HG03342 (cell line): ENCODE measurements at regions not wholly inside any gene's neighbourhood (a gene's known extent, or its start where the extent isn't known, plus 50 kb on each side); places are given as distances from the start of the nearest gene placed in this dataset.

Experiments used
- ATAC-seq: cut with Tn5 transposase; IDR thresholded peaks from one replicate; pipeline ENCODE4 v1.9.1; 2021; ENCODE audit warnings: mild to moderate bottlenecking, moderate library complexity; ENCODE audit not compliant: unreplicated experiment

DNA sequence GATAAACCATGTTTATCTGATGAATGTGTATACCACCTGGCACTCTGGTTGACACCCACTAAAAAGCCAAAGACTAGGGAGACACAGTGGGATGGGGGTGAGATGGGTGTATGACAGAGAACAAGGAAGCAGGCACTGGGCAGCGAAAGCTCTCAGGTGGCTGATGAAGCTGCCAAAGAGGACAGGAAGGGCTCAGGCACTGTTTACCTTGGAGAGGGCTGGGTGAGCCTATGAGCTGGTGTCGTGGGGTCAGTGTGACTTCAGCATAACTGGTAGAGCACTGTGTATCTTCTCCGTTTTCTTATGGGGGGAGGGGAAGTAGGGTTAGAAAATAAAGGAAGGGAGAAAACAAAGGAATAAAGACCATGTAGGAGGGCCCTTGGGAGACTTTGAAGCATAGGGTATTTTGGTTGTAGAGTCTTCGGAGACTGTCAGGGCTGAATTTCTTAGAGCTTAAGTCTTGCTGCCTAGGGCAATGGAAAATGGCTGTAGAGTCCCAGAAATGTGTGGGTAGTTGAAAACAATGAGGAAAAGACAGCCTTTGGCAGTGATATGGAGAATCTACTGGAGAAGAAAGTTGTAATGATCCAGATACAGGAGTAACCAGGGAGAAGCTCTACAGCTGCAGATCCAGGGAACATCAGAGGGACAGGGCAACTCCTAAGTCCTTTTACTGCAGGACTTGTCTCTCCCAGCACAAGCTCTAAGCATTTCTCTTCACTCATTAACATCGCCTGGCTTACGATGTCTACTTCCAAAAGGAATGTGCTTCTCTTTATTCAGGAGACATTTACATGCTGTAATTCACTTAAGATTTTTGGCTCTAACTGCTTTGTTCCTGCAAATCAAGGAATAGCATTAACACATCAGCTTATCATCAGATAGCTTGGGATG is 120.0 kb downstream of the AQP4 start:
- ATAC-seq = no peak

- ATAC-seq = no peak
Measured at GRCh38 chr18:26741758-26742157, 123.7 kb downstream of the AQP4 start.

- ATAC-seq = no peak
Measured at GRCh38 chr18:26741048-26741447, 124.5 kb downstream of the AQP4 start.

DNA sequence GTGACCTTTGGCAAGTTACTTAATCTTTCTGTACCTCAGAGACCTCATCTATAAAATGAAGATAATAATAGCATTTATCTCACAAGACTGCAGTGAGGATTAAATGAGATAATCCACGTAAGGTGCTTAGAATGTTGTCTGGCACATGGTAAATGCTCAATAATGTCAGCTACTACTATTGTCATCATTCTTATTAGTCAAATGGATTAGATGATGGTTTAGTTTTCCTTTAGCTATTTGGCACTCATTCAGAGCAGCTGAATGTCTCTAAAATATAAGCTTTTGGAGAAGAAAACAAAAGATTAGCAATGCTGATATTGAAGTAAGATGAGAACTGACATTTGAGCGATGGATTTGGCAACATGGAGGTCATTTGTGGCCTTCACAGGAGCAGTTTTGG is 125.1 kb downstream of the AQP4 start:
- no peak for ATAC-seq

- ATAC-seq = no peak
Measured at GRCh38 chr18:26738706-26739105, 126.8 kb downstream of the AQP4 start.

DNA sequence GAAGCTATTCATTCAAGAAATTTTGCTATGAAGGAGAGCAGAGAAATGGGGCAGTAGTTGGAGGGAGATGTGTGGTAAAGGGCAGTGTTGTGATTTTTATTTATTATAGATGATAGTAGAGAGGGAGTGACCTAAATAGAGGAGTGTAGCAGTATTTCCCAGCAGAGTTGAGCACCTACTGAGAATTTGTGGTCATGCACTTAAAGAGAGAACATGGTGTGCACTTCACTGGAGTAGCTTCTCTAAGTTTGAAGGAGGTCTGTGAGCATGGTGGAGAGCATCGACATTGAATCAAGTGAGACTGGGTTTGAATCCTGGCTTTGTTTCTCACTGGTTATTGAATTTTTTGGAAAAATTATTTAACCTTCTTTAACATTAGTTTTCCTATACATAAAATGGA is 129.2 kb downstream of the AQP4 start:
- no peak for ATAC-seq

DNA sequence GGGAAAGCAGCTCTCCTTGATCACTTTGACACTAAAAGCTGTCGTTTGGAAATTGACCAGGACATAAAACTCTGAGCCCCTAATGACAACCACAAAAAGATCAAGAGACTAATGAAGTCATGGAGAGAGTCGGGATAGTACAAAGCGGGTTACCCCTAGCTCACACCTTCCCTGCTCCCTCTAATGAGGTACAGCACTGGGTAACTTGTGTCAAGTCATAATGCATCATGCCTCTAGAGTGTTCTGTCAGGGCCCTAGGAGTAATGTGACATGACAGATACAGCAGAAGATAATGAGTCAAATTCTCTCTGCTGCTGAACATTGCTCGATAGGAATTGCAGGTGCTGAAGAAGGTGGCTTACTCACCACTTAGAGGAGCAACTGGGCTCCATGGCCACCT is 130.7 kb downstream of the AQP4 start:
- ATAC-seq = no peak

GRCh38 chr18:26729449-26729848 is 136.1 kb downstream of the AQP4 start:
- no peak for ATAC-seq

- ATAC-seq = no peak
Measured at GRCh38 chr18:26729008-26729407, 136.5 kb downstream of the AQP4 start.

DNA sequence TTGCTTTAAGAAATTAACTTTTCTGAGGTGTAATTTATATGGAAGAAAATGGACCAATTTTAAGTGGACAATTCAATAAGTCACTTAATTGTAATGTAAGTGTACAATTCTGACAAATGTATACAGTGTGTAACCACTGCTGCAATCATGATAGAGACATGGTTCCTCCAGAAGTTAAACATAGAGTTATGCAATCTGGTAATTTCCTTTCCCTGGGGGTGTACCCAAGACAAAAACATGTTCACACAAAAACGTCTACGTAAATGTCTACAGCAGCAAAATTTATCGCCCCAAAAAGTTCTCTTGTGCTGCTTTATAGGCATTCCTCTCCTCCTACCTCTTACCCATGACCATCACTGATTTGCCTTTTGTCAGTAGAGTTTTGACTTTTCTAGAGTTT is 141.5 kb downstream of the AQP4 start:
- no peak for ATAC-seq

DNA sequence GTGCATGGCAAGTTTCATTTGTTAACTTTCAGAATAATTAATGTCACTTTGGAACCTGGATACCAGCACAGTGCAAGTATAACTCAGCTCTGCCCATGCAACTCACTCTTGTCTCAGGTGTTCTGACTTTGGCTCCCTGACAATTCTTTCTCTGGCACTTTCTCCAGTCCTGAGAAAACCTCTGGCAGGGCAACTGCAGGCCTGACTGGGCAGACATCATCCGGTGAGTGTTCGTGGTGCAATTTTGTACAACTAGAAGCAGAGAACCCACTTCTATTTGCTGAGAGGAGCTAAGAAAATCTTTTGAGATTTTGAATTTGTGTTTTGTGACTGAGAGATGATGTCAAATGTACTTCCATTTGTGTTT is 143.0 kb downstream of the AQP4 start:
- no peak for ATAC-seq

- ATAC-seq = no peak
Measured at GRCh38 chr18:26721854-26722564, 143.5 kb downstream of the AQP4 start.

GRCh38 chr18:26719896-26720295 is 145.6 kb downstream of the AQP4 start:
- no peak for ATAC-seq

DNA sequence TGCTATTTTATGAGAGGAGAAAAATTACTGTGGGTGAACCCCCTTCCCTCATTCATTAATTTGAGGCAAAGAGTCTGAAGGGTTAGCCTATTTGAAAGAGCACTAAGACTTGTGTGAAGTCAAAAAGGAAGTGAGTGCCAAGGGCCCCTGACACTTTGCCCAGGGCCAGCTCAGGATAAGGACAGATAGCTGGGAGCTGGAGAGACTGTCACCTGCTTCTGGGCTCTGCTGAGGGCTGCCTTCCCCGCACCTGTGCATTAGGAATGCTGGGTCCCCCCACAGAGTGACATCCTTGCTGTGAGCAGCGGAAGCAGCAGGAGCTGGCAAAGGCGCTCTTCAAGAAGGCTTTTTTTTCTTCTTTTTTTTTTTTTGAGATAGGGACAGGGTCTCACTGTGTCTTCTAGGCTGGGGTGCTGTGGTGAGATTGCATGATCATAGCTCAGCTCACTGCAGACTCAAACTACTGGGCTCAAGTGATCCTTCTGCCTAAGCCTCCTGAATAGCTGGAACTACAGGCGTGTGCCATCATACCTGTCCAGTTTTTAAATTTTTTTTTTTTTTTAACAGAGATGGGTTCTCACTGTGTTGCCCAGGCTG is 148.3 kb downstream of the AQP4 start:
- no peak for ATAC-seq

DNA sequence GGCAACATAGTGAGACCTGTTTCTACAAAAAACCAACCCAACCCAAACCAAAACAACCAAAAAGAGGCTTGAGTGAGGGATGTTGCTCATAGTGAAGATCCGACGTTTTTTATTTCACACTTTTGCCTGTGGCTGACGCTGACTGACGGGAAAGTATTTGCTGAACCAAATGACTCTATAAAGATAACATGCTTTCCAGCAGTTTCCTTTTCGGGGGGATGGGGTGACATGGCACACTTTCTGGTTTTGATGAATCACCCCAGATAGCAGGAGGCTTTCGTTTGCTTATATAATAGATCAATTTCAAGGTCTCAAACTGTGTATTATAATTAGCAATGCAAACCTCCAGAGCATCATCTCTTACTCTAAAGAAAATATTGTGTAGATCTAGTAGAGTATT is 150.8 kb downstream of the AQP4 start:
- ATAC-seq = no peak

DNA sequence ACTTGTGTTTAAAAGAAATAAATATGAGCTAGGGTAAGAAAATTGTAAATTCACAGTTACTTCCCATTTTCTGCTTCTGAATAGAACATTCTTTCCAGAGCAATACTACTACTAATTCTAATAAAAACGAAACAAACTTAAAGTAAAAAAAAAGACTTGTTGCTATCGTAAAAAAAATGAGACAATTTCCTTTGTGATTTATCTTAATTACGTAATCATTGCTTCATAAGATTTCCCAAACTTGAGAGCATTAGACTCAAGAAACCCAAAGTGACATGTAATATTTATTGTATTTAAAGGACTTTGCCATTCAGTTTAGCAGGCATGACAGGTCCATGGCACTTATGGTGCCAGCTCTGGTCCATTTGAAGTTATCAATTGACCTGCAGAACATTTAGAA is 153.8 kb downstream of the AQP4 start:
- ATAC-seq = no peak

DNA sequence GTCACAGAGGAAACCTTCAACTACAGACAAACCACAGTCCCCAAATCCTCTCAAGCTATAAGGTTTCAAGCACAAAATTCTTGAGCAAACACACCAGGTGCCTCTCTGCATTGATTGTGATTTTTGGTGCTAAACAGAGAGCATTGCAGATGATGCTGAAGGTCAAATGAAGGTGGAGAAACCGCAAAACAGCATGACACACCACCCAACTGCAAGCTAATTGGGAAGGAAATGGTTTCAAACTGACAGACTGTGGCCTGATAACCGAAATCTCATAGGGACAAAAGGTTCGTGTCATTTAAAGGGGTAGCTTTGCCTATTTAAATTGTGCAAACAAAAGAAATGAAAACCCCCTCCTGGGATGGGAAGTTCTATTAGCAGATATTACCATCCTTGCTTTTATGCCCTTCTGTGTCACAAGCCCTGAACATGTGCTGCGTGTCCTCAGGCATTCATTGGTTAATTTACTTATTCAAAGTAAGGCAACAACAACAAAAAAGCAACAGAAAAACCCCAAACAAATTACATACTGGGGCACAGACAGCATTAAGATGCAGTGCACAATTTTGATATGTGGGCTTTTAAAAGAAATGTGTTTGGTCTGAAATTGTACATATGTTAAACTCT is 154.9 kb downstream of the AQP4 start:
- peak; percentile 84 for ATAC-seq

DNA sequence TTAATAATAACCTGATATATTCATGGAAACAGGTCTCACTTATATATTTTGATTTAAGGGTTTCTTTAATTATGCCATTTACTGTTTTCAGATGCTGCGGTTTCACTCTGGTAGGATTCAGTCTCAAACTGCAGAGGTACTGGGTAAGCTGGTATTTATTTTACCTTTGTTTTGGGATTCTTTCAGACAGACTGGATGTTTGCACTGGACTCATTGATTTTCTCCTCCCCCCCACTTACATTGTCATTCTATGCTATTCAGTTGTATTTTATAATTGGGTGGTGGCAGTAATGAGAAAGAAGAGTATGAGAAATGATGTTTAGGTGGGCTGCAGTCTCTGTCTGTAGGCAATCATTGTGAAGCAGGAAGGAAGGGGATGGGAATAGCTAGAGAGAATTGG is 155.6 kb downstream of the AQP4 start:
- no peak for ATAC-seq

DNA sequence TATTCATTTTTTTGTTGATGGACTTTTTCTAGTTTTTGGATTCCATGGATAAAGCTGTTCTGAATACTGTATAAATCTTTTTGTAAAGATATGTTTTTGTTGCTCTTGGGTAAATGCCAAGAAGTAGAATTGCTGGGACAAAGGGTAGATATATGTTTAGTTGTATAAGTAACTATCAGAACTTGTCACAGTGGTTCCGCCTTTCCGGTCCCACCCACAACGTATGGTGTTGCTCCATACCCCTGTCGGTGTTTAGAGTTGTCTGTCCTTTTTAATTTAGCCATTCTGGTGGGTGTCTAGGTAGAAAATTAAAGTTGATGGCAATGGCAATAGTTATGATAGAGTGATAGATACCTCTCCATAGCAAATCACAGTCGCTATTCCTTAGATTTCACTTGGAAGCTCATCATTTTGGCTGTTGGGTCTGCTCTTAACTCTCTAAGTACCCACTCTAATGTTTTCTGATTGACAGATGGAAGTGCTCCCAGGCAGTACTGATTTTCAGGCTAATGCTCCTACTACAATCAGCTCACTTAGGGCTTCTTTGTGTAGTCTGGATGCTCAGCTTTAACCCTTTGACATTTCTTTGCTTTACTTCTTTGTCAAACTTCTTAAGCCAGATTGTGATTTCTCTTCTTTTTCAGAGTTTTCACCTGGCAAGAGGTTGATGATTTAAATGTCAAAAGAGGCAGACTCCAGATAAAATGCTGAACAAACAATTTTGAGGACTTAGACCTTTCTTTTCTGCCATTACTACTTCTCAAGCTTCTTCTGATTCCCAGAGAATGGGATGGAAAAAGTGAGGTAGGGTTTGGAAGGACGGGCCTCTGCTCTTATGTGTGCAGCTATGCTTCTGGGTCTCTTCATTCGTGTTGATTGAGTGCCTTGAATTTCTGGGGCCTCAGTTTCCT is 156.4 kb downstream of the AQP4 start:
- no peak for ATAC-seq

GRCh38 chr18:26706911-26707351 is 158.6 kb downstream of the AQP4 start:
- no peak for ATAC-seq
